SK-N-SH treated with all-trans-retinoic acid at 6 μM for 48 hours (cell line): ENCODE measurements at regions not wholly inside any gene's neighbourhood (a gene's known extent, or its start where the extent isn't known, plus 50 kb on each side); places are given as distances from the start of the nearest gene placed in this dataset.
"Not testable (repeated sequence)": the region's sequence is repeated elsewhere in the genome, so short reads cannot be mapped to it uniquely, and the experiment has no call there.

Source experiments
- ATAC-seq: fragments of 200-7000 bp; cut with Tn5 transposase; 3 replicates; pipeline ENCODE4 v1.9.1; 2020; ENCODE audit warnings: mild to moderate bottlenecking, moderate library complexity
- ARNTL ChIP-seq: fragments of 450-650 bp; formaldehyde crosslinking; IDR thresholded peaks from 2 replicates; pipeline ENCODE4 v1.5.0; 2020; ENCODE audit warnings: low read depth, mild to moderate bottlenecking, moderate library complexity, borderline replicate concordance
- CSDC2 ChIP-seq: fragments of 250-450 bp; sonication (Bioruptor Pico); IDR thresholded peaks from 2 replicates; pipeline ENCODE4 v1.5.0; 2020; ENCODE audit warnings: mild to moderate bottlenecking, moderate library complexity
- ESRRG ChIP-seq: fragments of 250-450 bp; sonication (Bioruptor Pico); IDR thresholded peaks from 2 replicates; pipeline ENCODE4 v1.6.1; 2021; ENCODE audit warnings: mild to moderate bottlenecking
- GLIS3 ChIP-seq: fragments of 250-450 bp; sonication (Bioruptor Pico); IDR thresholded peaks from 2 replicates; pipeline ENCODE4 v1.5.0; 2020; ENCODE audit warnings: mild to moderate bottlenecking, moderate library complexity
- ISL1 ChIP-seq: fragments of 250-450 bp; sonication (Bioruptor Pico); IDR thresholded peaks from 2 replicates; pipeline ENCODE4 v2.1.2; 2022; ENCODE audit warnings: mild to moderate bottlenecking, moderate library complexity
- OSR1 ChIP-seq: fragments of 250-450 bp; sonication (Bioruptor Pico); IDR thresholded peaks from 2 replicates; pipeline ENCODE4 v1.8.0; 2022; ENCODE audit warnings: moderate library complexity, mild to moderate bottlenecking, inconsistent platforms
- PATZ1 ChIP-seq: fragments of 250-450 bp; sonication (Bioruptor Pico); IDR thresholded peaks from 2 replicates; pipeline ENCODE4 v1.8.0; 2020; ENCODE audit warnings: mild to moderate bottlenecking, moderate library complexity, borderline replicate concordance
- POU6F1 ChIP-seq: fragments of 250-450 bp; sonication (Bioruptor Pico); IDR thresholded peaks from 2 replicates; pipeline ENCODE4 v1.8.0; 2021; ENCODE audit warnings: low read depth, mild to moderate bottlenecking, moderate library complexity, borderline replicate concordance
- PPARA ChIP-seq: fragments of 250-450 bp; sonication (Bioruptor Pico); IDR thresholded peaks from 2 replicates; pipeline ENCODE4 v1.5.0; 2020; ENCODE audit warnings: mild to moderate bottlenecking, borderline replicate concordance
- RARB ChIP-seq: fragments of 250-450 bp; sonication (Bioruptor Pico); IDR thresholded peaks from 2 replicates; pipeline ENCODE4 v1.8.0; 2021; ENCODE audit warnings: mild to moderate bottlenecking, moderate library complexity
- SNAI2 ChIP-seq: fragments of 250-450 bp; sonication (Bioruptor Pico); IDR thresholded peaks from 2 replicates; pipeline ENCODE4 v1.5.0; 2020; ENCODE audit warnings: mild to moderate bottlenecking, moderate library complexity
- TCF4 ChIP-seq: fragments of 250-450 bp; sonication (Bioruptor Pico); IDR thresholded peaks from 2 replicates; pipeline ENCODE4 v1.8.0; 2021; ENCODE audit warnings: mild to moderate bottlenecking, moderate library complexity, borderline replicate concordance
- TOX ChIP-seq: fragments of 250-450 bp; sonication (Bioruptor Pico); IDR thresholded peaks from 2 replicates; pipeline ENCODE4 v1.8.0; 2021; ENCODE audit warnings: mild to moderate bottlenecking, moderate library complexity, borderline replicate concordance
- ZC3H10 ChIP-seq: fragments of 250-450 bp; sonication (Bioruptor Pico); IDR thresholded peaks from 2 replicates; pipeline ENCODE4 v1.5.1; 2021; ENCODE audit warnings: mild to moderate bottlenecking, moderate library complexity
- ZFP3 ChIP-seq: fragments of 250-450 bp; sonication (Bioruptor Pico); IDR thresholded peaks from 2 replicates; pipeline ENCODE4 v1.5.0; 2020; ENCODE audit warnings: mild to moderate bottlenecking, moderate library complexity
- ZFP30 ChIP-seq: fragments of 450-650 bp; formaldehyde crosslinking; IDR thresholded peaks from 2 replicates; pipeline ENCODE4 v1.5.0; 2022; ENCODE audit warnings: mild to moderate bottlenecking, moderate library complexity
- ZNF565 ChIP-seq: fragments of 450-650 bp; formaldehyde crosslinking; conservative IDR thresholded peaks from 2 replicates; pipeline ENCODE4 v1.5.0; 2020; ENCODE audit warnings: low read depth, mild to moderate bottlenecking, moderate library complexity
- ZNF70 ChIP-seq: fragments of 450-650 bp; formaldehyde crosslinking; IDR thresholded peaks from 2 replicates; pipeline ENCODE4 v1.5.0; 2020; ENCODE audit warnings: mild to moderate bottlenecking, moderate library complexity
- ZNF8 ChIP-seq: fragments of 450-650 bp; formaldehyde crosslinking; IDR thresholded peaks from 2 replicates; pipeline ENCODE4 v1.5.0; 2020; ENCODE audit warnings: mild to moderate bottlenecking, moderate library complexity
- TF ChIP-seq, protein P1 (sequence below): fragments of 250-450 bp; sonication (Bioruptor Pico); IDR thresholded peaks from 2 replicates; pipeline ENCODE4 v1.5.0; 2020; ENCODE audit warnings: mild to moderate bottlenecking, moderate library complexity
- TF ChIP-seq, protein P2 (sequence below): fragments of 250-450 bp; sonication (Bioruptor Pico); IDR thresholded peaks from 2 replicates; pipeline ENCODE4 v1.5.1; 2021; ENCODE audit warnings: mild to moderate bottlenecking, moderate library complexity

DNA sequence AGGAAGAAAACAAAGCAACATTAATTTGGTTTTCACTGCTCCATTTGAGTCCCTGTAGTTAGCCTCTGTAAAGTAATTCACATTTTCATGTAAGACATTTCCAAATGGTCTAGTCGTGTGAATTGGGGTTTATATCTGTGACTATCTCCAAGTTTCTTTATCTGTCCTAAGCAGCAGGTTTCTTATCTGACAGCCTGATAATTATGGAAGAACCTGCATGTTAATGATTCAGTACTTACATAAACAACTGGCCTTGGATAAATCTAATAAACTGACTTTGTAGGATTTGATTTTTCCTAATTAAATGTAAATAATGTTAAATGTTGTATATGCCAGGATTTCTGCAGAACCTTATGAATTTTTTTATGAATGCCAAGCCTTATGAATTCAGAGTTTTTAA lies 964.9 kb downstream of the NR2F1-AS1 start:
- TF ChIP-seq ISL1 (CRISPR knock-in tag) = no peak
- TF ChIP-seq ZNF8 (CRISPR knock-in tag) = no peak
- no peak for TF ChIP-seq POU6F1 (CRISPR knock-in tag)
- no peak for TF ChIP-seq GLIS3 (CRISPR knock-in tag)
- TF ChIP-seq ESRRG (CRISPR knock-in tag) = no peak
- TF ChIP-seq ZNF565 = no peak
- TF ChIP-seq ZFP3 = no peak
- no peak for TF ChIP-seq PATZ1
- no peak for TF ChIP-seq ZFP30 (CRISPR knock-in tag)
- TF ChIP-seq ARNTL (CRISPR knock-in tag) = no peak
- no peak for TF ChIP-seq RARB (CRISPR knock-in tag)
- no peak for TF ChIP-seq ZC3H10 (CRISPR knock-in tag)
- no peak for TF ChIP-seq TOX
- TF ChIP-seq TCF4 (CRISPR knock-in tag) = peak; percentile 70
- TF ChIP-seq, protein P1, sequence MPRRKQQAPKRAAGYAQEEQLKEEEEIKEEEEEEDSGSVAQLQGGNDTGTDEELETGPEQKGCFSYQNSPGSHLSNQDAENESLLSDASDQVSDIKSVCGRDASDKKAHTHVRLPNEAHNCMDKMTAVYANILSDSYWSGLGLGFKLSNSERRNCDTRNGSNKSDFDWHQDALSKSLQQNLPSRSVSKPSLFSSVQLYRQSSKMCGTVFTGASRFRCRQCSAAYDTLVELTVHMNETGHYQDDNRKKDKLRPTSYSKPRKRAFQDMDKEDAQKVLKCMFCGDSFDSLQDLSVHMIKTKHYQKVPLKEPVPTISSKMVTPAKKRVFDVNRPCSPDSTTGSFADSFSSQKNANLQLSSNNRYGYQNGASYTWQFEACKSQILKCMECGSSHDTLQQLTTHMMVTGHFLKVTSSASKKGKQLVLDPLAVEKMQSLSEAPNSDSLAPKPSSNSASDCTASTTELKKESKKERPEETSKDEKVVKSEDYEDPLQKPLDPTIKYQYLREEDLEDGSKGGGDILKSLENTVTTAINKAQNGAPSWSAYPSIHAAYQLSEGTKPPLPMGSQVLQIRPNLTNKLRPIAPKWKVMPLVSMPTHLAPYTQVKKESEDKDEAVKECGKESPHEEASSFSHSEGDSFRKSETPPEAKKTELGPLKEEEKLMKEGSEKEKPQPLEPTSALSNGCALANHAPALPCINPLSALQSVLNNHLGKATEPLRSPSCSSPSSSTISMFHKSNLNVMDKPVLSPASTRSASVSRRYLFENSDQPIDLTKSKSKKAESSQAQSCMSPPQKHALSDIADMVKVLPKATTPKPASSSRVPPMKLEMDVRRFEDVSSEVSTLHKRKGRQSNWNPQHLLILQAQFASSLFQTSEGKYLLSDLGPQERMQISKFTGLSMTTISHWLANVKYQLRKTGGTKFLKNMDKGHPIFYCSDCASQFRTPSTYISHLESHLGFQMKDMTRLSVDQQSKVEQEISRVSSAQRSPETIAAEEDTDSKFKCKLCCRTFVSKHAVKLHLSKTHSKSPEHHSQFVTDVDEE (CRISPR knock-in tag) = 0 out of 2 replicates have a peak, but pooled peaks have one; percentile 36
- TF ChIP-seq CSDC2 (CRISPR knock-in tag) = no peak
- TF ChIP-seq, all 23 proteins: peak for 2
- ATAC-seq = no peak

- TF ChIP-seq GLIS3 (CRISPR knock-in tag) (no peak), SNAI2 (CRISPR knock-in tag) (no peak), TCF4 (CRISPR knock-in tag) (no peak), TOX (no peak), ISL1 (CRISPR knock-in tag) (no peak), ZC3H10 (CRISPR knock-in tag) (no peak), ESRRG (CRISPR knock-in tag) (no peak), ARNTL (CRISPR knock-in tag) (no peak), PPARA (CRISPR knock-in tag) (no peak), ZFP3 (no peak), ZNF70 (CRISPR knock-in tag) (no peak), CSDC2 (CRISPR knock-in tag) (no peak), ZFP30 (CRISPR knock-in tag) (no peak), OSR1 (CRISPR knock-in tag) (no peak), PATZ1 (no peak), ZNF565 (no peak), POU6F1 (CRISPR knock-in tag) (no peak), ZNF8 (CRISPR knock-in tag) (no peak)
- TF ChIP-seq, protein P2, sequence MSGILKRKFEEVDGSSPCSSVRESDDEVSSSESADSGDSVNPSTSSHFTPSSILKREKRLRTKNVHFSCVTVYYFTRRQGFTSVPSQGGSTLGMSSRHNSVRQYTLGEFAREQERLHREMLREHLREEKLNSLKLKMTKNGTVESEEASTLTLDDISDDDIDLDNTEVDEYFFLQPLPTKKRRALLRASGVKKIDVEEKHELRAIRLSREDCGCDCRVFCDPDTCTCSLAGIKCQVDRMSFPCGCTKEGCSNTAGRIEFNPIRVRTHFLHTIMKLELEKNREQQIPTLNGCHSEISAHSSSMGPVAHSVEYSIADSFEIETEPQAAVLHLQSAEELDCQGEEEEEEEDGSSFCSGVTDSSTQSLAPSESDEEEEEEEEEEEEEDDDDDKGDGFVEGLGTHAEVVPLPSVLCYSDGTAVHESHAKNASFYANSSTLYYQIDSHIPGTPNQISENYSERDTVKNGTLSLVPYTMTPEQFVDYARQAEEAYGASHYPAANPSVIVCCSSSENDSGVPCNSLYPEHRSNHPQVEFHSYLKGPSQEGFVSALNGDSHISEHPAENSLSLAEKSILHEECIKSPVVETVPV (CRISPR knock-in tag) = no peak
- TF ChIP-seq, protein P1 (CRISPR knock-in tag) = no peak
- TF ChIP-seq, all 23 proteins: peak for 0
- ATAC-seq = no peak
Observed at GRCh38 chr5:92613546-92613945, 967.5 kb downstream of the NR2F1-AS1 start.

GRCh38 chr5:92610435-92610834 lies 970.6 kb downstream of the NR2F1-AS1 start:
- not testable (repeated sequence) for ATAC-seq
